ENCODE measurements at regions not wholly inside any gene's neighbourhood (a gene's known extent, or its start where the extent isn't known, plus 50 kb on each side); places are given as distances from the start of the nearest gene placed in this dataset.

DNA sequence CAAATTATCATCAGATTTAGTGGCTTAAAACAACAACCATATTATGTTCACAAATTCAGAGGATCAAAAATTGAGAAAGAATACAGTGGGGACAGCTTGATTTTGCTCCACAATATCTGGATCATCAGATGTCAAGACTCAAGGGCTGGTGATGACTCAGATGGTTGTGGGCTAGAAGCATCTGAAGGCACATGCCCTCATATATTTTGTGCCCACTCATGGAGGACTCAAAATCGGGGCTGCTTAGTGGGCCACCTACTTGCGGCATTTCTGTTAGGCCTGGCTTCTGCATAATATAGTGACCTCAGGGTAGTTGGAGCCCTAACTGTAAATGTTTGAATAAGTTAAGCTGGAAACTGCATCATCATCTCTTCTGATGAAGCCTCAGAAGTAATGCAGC, 584.5 kb downstream of the SLC16A7 start:
- CTCF ChIA-PET: no interaction called here
- Mint-ChIP-seq H3K36me3 (no peaks in the 10 kb centered on the region), H3K27me3 (no peaks in the 10 kb centered on the region), H3K4me1 (no peaks in the 10 kb centered on the region), H3K27ac (no peak overlapping the region), H3K4me3 (no peak overlapping the region), H3K9me3 (peaks cover 0 to 4% (median 0%) of the 10 kb centered on the region in 3 donors)
- no peak overlapping the region for H3K4me3 ChIP-seq (ENCODE audit: control insufficient read depth in 1 of 2, extremely low read depth in 1 of 2, low read length in 1 of 2)
- no peaks in the 10 kb centered on the region for H3K9me3 ChIP-seq
- no CpG with 5 or more reads among the region's 2 CpGs for WGBS (ENCODE audit: insufficient coverage)
- no peaks in the 10 kb centered on the region for H3K4me1 ChIP-seq (ENCODE audit: control insufficient read depth in 1 of 2, extremely low read depth in 1 of 2, insufficient read depth in 2 of 2, low read length in 2 of 2)
- no peak for DNase-seq
- no peak overlapping the region for H3K27ac ChIP-seq (ENCODE audit: low read length)
- no peak for ATAC-seq (replicated peaks in 1 of 4)
- no peaks in the 10 kb centered on the region for H3K36me3 ChIP-seq (ENCODE audit: control insufficient read depth in 2 of 2, extremely low read depth in 1 of 2, insufficient read depth in 1 of 2, low read length in 1 of 2)
- POLR2A ChIA-PET: no interaction called here
- H3K27me3 ChIP-seq (replicated peaks in 1 of 2; ENCODE audit: control insufficient read depth in 2 of 2, extremely low read depth in 1 of 2, insufficient read depth in 2 of 2, low read length in 1 of 2): no peaks in the 10 kb centered on the region

DNA sequence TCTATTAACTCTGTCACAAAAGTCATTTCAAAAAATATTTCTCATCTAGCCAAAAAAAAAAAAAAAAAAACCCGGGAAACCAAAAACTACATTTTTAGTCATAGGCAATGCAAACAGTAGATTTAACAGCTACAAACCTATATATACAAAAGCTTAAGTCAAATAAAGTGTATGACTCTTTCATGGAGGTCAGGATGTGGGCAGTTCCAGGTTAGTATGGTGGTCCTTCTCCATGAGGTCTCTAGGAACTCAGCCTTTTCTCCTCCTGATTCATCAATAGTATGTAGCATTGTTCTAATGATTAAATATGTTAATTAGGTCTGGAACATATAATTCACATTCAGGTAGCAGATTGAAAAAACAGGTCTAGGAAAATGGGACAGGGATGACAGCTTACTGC, 586.5 kb downstream of the SLC16A7 start:
- H3K27ac ChIP-seq (ENCODE audit: low read length): no peak overlapping the region
- no peaks in the 10 kb centered on the region for H3K27me3 Mint-ChIP-seq
- no peak overlapping the region for H3K4me3 Mint-ChIP-seq
- H3K4me1 Mint-ChIP-seq: no peaks in the 10 kb centered on the region
- H3K9me3 ChIP-seq: no peaks in the 10 kb centered on the region
- POLR2A ChIA-PET: interaction anchor here in 1 of 2 donors (0.7 kb wide), 1 partner anchor 753 kb away, joined by 13 read pairs; no protein-coding TSS in a partner anchor
- no peak overlapping the region for H3K4me3 ChIP-seq (ENCODE audit: control insufficient read depth in 1 of 2, extremely low read depth in 1 of 2, low read length in 1 of 2)
- WGBS (ENCODE audit: insufficient coverage): no CpG with 5 or more reads among the region's 1 CpG
- DNase-seq (no peak), ATAC-seq (replicated peaks in 1 of 4) (no peak)
- no peak overlapping the region for H3K27ac Mint-ChIP-seq
- peaks cover 0 to 4% (median 0%) of the 10 kb centered on the region in 3 donors for H3K9me3 Mint-ChIP-seq
- no peaks in the 10 kb centered on the region for H3K36me3 Mint-ChIP-seq
- CTCF ChIA-PET: interaction anchor here in 1 of 2 donors (0.7 kb wide), 1 partner anchor 504 kb away, joined by 12 read pairs; no protein-coding TSS in a partner anchor
- H3K36me3 ChIP-seq (ENCODE audit: control insufficient read depth in 2 of 2, extremely low read depth in 1 of 2, insufficient read depth in 1 of 2, low read length in 1 of 2): no peaks in the 10 kb centered on the region
- H3K4me1 ChIP-seq (ENCODE audit: control insufficient read depth in 1 of 2, extremely low read depth in 1 of 2, insufficient read depth in 2 of 2, low read length in 2 of 2): no peaks in the 10 kb centered on the region
- H3K27me3 ChIP-seq (replicated peaks in 1 of 2; ENCODE audit: control insufficient read depth in 2 of 2, extremely low read depth in 1 of 2, insufficient read depth in 2 of 2, low read length in 1 of 2): no peaks in the 10 kb centered on the region

DNA sequence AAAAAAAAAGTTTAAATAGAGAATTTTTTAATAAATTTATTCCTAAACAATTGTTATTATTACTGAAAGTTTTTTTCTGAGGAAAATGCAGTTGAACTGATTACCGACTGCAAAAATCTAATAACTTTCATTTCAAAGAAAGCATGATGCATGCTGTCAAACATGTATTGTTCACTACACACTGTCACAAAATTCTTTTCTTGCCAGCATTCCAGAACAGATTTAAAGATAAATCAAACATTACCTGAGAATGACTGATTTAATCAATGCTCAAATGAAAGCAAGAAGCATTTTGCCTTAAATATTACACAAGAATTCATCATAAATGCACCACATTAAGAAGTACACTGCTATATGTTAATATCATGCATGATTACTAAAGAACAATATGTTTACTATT, 588.3 kb downstream of the SLC16A7 start:
- Mint-ChIP-seq H3K27me3 (no peaks in the 10 kb centered on the region), H3K4me3 (no peak overlapping the region), H3K4me1 (no peaks in the 10 kb centered on the region), H3K36me3 (no peaks in the 10 kb centered on the region), H3K27ac (no peak overlapping the region), H3K9me3 (peaks cover 0 to 4% (median 3%) of the 10 kb centered on the region in 3 donors)
- no CpG with 5 or more reads among the region's 1 CpG for WGBS (ENCODE audit: insufficient coverage)
- ATAC-seq (replicated peaks in 1 of 4) (no peak), DNase-seq (no peak)
- H3K4me1 ChIP-seq (ENCODE audit: control insufficient read depth in 1 of 2, extremely low read depth in 1 of 2, insufficient read depth in 2 of 2, low read length in 2 of 2): no peaks in the 10 kb centered on the region
- no peaks in the 10 kb centered on the region for H3K9me3 ChIP-seq
- ChIA-PET POLR2A (no interaction called here), CTCF (no interaction called here)
- no peak overlapping the region for H3K27ac ChIP-seq (ENCODE audit: low read length)
- no peaks in the 10 kb centered on the region for H3K27me3 ChIP-seq (replicated peaks in 1 of 2; ENCODE audit: control insufficient read depth in 2 of 2, extremely low read depth in 1 of 2, insufficient read depth in 2 of 2, low read length in 1 of 2)
- no peaks in the 10 kb centered on the region for H3K36me3 ChIP-seq (ENCODE audit: control insufficient read depth in 2 of 2, extremely low read depth in 1 of 2, insufficient read depth in 1 of 2, low read length in 1 of 2)
- H3K4me3 ChIP-seq (ENCODE audit: control insufficient read depth in 1 of 2, extremely low read depth in 1 of 2, low read length in 1 of 2): no peak overlapping the region

DNA sequence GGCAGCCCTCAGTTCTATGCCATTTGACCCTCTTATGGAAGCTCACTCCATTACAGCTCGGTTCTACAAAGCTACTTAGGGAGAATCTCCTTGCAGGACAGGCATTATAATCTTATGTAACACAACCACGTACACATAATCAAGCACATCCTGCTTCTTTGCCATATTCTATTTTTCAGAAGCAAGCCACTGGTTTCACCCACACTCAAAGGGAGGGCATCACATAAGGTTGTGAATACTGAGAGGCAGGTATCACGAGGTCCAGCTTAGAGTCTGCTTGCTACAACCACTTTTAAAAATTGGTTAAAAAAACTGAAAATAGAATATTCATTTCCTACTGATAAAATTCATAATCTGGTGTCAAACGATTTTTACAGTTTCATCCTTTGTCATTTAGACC, 589.2 kb downstream of the SLC16A7 start:
- H3K27ac ChIP-seq (ENCODE audit: low read length): no peak overlapping the region
- ATAC-seq (replicated peaks in 1 of 4): no peak
- peaks cover 0 to 6% (median 3%) of the 10 kb centered on the region in 3 donors for H3K9me3 Mint-ChIP-seq
- 54% methylated on average over 3 of the region's 4 CpGs for WGBS (ENCODE audit: insufficient coverage)
- H3K4me3 Mint-ChIP-seq: no peak overlapping the region
- no peaks in the 10 kb centered on the region for H3K36me3 ChIP-seq (ENCODE audit: control insufficient read depth in 2 of 2, extremely low read depth in 1 of 2, insufficient read depth in 1 of 2, low read length in 1 of 2)
- H3K4me1 Mint-ChIP-seq: no peaks in the 10 kb centered on the region
- no peak for DNase-seq
- no peaks in the 10 kb centered on the region for H3K27me3 Mint-ChIP-seq
- H3K27me3 ChIP-seq (replicated peaks in 1 of 2; ENCODE audit: control insufficient read depth in 2 of 2, extremely low read depth in 1 of 2, insufficient read depth in 2 of 2, low read length in 1 of 2): no peaks in the 10 kb centered on the region
- ChIA-PET POLR2A (no interaction called here), CTCF (no interaction called here)
- H3K9me3 ChIP-seq: no peaks in the 10 kb centered on the region
- H3K4me3 ChIP-seq (ENCODE audit: control insufficient read depth in 1 of 2, extremely low read depth in 1 of 2, low read length in 1 of 2): no peak overlapping the region
- no peak overlapping the region for H3K27ac Mint-ChIP-seq
- no peaks in the 10 kb centered on the region for H3K36me3 Mint-ChIP-seq
- H3K4me1 ChIP-seq (ENCODE audit: control insufficient read depth in 1 of 2, extremely low read depth in 1 of 2, insufficient read depth in 2 of 2, low read length in 2 of 2): no peaks in the 10 kb centered on the region

DNA sequence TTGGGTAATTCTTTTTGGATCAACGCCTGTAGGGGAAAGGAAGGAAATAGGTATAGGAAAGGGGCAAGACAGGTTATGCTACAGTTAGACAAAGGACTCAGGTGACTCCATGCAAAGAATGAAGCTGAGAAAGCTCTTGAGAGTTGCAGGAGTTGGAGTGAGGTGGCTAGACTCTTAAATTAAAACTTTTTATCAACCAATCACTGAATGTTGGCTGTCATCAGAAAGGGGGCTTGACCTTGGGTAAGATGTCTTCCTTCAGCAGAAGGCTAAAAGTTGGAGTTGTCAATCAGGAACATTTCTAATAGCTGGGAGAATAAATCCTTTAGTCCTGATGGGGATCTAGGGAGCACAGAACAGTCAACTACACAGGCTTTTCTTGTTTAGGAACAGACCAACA, 595.4 kb downstream of the SLC16A7 start:
- WGBS (ENCODE audit: insufficient coverage): 60% methylated on average over 1 of the region's 1 CpG
- Mint-ChIP-seq H3K4me1 (no peaks in the 10 kb centered on the region), H3K27ac (no peak overlapping the region), H3K9me3 (peaks cover 6 to 12% (median 7%) of the 10 kb centered on the region in 3 donors), H3K36me3 (no peaks in the 10 kb centered on the region), H3K4me3 (no peak overlapping the region), H3K27me3 (no peaks in the 10 kb centered on the region)
- Histone ChIP-seq H3K4me1 (ENCODE audit: control insufficient read depth in 1 of 2, extremely low read depth in 1 of 2, insufficient read depth in 2 of 2, low read length in 2 of 2) (no peaks in the 10 kb centered on the region), H3K27me3 (replicated peaks in 1 of 2; ENCODE audit: control insufficient read depth in 2 of 2, extremely low read depth in 1 of 2, insufficient read depth in 2 of 2, low read length in 1 of 2) (no peaks in the 10 kb centered on the region), H3K27ac (ENCODE audit: low read length) (no peak overlapping the region), H3K36me3 (ENCODE audit: control insufficient read depth in 2 of 2, extremely low read depth in 1 of 2, insufficient read depth in 1 of 2, low read length in 1 of 2) (no peaks in the 10 kb centered on the region), H3K4me3 (ENCODE audit: control insufficient read depth in 1 of 2, extremely low read depth in 1 of 2, low read length in 1 of 2) (no peak overlapping the region), H3K9me3 (no peaks in the 10 kb centered on the region)
- no peak for ATAC-seq (replicated peaks in 1 of 4)
- CTCF ChIA-PET: no interaction called here
- DNase-seq: no peak
- POLR2A ChIA-PET: no interaction called here

DNA sequence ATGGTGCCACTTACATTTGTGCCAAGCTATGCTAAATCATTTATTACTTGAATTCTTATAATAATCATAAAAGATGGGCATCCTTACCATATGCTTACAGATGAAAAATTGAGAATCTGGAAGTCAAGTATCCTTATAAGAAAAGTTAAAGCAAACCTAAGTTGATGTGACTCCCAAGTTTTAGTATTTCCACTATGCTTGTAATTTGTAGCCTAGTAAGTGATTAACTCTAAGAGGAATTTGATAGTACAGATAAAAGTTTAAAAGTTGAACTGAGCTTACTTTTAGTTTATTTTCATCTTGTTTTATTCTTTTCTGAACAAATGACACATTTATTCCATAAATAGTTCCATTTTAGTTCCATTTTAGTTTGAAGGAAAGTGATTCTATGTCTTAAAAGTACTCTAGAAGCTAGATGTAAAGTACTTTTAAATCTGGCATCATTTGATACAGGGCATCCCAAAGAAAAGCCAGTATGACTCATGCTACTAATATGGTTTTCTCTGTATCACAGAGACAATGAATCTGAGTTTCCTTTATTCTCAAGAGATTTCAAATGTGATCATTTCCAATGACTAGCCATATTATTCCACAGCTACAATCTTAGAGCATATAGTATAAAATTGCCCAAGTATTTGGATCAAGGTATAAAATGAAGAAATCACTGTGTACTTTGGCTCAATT, 596.0 kb downstream of the SLC16A7 start:
- no peak overlapping the region for H3K4me3 ChIP-seq (ENCODE audit: control insufficient read depth in 1 of 2, extremely low read depth in 1 of 2, low read length in 1 of 2)
- no peaks in the 10 kb centered on the region for H3K4me1 ChIP-seq (ENCODE audit: control insufficient read depth in 1 of 2, extremely low read depth in 1 of 2, insufficient read depth in 2 of 2, low read length in 2 of 2)
- POLR2A ChIA-PET: no interaction called here
- Mint-ChIP-seq H3K36me3 (no peaks in the 10 kb centered on the region), H3K27ac (no peak overlapping the region), H3K4me1 (no peaks in the 10 kb centered on the region), H3K9me3 (peaks cover 6 to 12% (median 7%) of the 10 kb centered on the region in 3 donors), H3K4me3 (no peak overlapping the region), H3K27me3 (no peaks in the 10 kb centered on the region)
- DNase-seq (no peak), ATAC-seq (replicated peaks in 1 of 4) (no peak)
- H3K27ac ChIP-seq (ENCODE audit: low read length): no peak overlapping the region
- no peaks in the 10 kb centered on the region for H3K9me3 ChIP-seq
- no peaks in the 10 kb centered on the region for H3K27me3 ChIP-seq (replicated peaks in 1 of 2; ENCODE audit: control insufficient read depth in 2 of 2, extremely low read depth in 1 of 2, insufficient read depth in 2 of 2, low read length in 1 of 2)
- CTCF ChIA-PET: no interaction called here
- H3K36me3 ChIP-seq (ENCODE audit: control insufficient read depth in 2 of 2, extremely low read depth in 1 of 2, insufficient read depth in 1 of 2, low read length in 1 of 2): no peaks in the 10 kb centered on the region

DNA sequence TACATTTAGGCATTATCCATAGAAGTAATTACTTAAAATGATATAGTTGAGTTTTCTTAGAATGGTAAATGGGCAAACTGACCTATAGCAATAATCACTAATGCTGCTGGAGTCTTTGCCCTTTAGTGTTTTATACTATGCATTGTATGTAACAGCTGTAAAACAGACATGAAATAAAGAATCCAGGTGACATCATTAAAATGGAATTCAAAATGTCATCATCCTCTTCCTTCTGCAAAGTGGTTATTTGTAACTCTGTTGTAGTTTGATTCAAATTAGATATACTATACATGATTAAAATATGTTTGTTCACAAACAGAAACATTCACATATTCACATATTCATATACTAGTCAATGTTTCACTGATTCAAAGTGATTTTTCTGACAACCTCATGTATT, 598.8 kb downstream of the SLC16A7 start:
- H3K4me3 ChIP-seq (ENCODE audit: control insufficient read depth in 1 of 2, extremely low read depth in 1 of 2, low read length in 1 of 2): no peak overlapping the region
- H3K27me3 Mint-ChIP-seq: no peaks in the 10 kb centered on the region
- no peak for ATAC-seq (replicated peaks in 1 of 4)
- no peak for DNase-seq
- no peaks in the 10 kb centered on the region for H3K4me1 Mint-ChIP-seq
- H3K9me3 ChIP-seq: no peaks in the 10 kb centered on the region
- no peak overlapping the region for H3K4me3 Mint-ChIP-seq
- H3K36me3 ChIP-seq (ENCODE audit: control insufficient read depth in 2 of 2, extremely low read depth in 1 of 2, insufficient read depth in 1 of 2, low read length in 1 of 2): no peaks in the 10 kb centered on the region
- no peak overlapping the region for H3K27ac ChIP-seq (ENCODE audit: low read length)
- H3K27me3 ChIP-seq (replicated peaks in 1 of 2; ENCODE audit: control insufficient read depth in 2 of 2, extremely low read depth in 1 of 2, insufficient read depth in 2 of 2, low read length in 1 of 2): no peaks in the 10 kb centered on the region
- CTCF ChIA-PET: no interaction called here
- peaks cover 3 to 10% (median 10%) of the 10 kb centered on the region in 3 donors for H3K9me3 Mint-ChIP-seq
- H3K27ac Mint-ChIP-seq: no peak overlapping the region
- no peaks in the 10 kb centered on the region for H3K36me3 Mint-ChIP-seq
- POLR2A ChIA-PET: no interaction called here
- no peaks in the 10 kb centered on the region for H3K4me1 ChIP-seq (ENCODE audit: control insufficient read depth in 1 of 2, extremely low read depth in 1 of 2, insufficient read depth in 2 of 2, low read length in 2 of 2)

All from T-cell (primary cell).